Body of pancreas (tissue), 4 donors: ENCODE measurements at regions not wholly inside any gene's neighbourhood (a gene's known extent, or its start where the extent isn't known, plus 50 kb on each side); places are given as distances from the start of the nearest gene placed in this dataset.

Source experiments
- CTCF ChIP-seq, 7 experiments: fragments of 450-650 bp in 4 of 7; fragments of 200-600 bp in 3 of 7; sonication (generic) in 3 of 7; IDR thresholded peaks; one replicate each; pipeline ENCODE4 v1.5.1; 2016 to 2019; ENCODE audit warnings: antibody characterized with exemption in 7 of 7
- POLR2A ChIP-seq, 3 donors: fragments of 450-650 bp; IDR thresholded peaks; one replicate each; pipeline ENCODE4 v1.6.1; 2016; ENCODE audit warnings: antibody characterized with exemption in 3 of 3, mild to moderate bottlenecking in 2 of 3

GRCh38 chr10:130749911-130750310, 561.6 kb downstream of the TCERG1L start:
- TF ChIP-seq CTCF (IDR thresholded peaks at IDR 0.05) = no peak
- TF ChIP-seq POLR2A (IDR thresholded peaks at IDR 0.05) = no peak
